H1 (cell line): ENCODE measurements at regions not wholly inside any gene's neighbourhood (a gene's known extent, or its start where the extent isn't known, plus 50 kb on each side); places are given as distances from the start of the nearest gene placed in this dataset.

Source experiments
- CTCF ChIA-PET: fragments of 300-600 bp; sonication (Branson Sonifier 250); formaldehyde crosslinking; loops from one replicate; lab custom pipeline; 2021; ENCODE audit not compliant: partially characterized antibody; lab: Charles Lee
- POLR2A ChIA-PET: fragments of 300-600 bp; sonication (Branson Sonifier 250); formaldehyde crosslinking; loops from one replicate; lab custom pipeline; 2021; ENCODE audit warnings: inconsistent platforms; ENCODE audit not compliant: partially characterized antibody; lab: Charles Lee
- DNase-seq, 2 experiments: peaks; one replicate each; pipeline versions ENCODE4 v3.0.0 to v3.0.0-alpha.2; 2010 to 2022; ENCODE audit warnings: low spot score in 2 of 2, low read depth in 1 of 2, mixed read lengths in 1 of 2
- FAIRE-seq: peaks from 2 replicates; lab custom pipeline; 2011; peaks lifted over from hg19 to GRCh38; lab: Jason Lieb, UNC
- H2AFZ ChIP-seq: 2 replicates; pipeline ENCODE4 v1.8.1; 2012; ENCODE audit warnings: low read length, inconsistent platforms
- H2AK5ac ChIP-seq: 2 replicates; pipeline ENCODE4 v1.6.1; 2013; ENCODE audit warnings: low read depth, low read length
- H2BK120ac ChIP-seq: replicated peaks from 2 replicates; pipeline ENCODE3; 2013; ENCODE audit warnings: low read depth, low read length, inconsistent platforms
- H2BK12ac ChIP-seq: 2 replicates; pipeline ENCODE4 v1.6.1; 2013; ENCODE audit warnings: low read depth, low read length
- H2BK15ac ChIP-seq: 2 replicates; pipeline ENCODE4 v1.6.1; 2013; ENCODE audit warnings: low read length
- H2BK20ac ChIP-seq: 2 replicates; pipeline ENCODE4 v1.6.1; 2013; ENCODE audit warnings: low read length
- H2BK5ac ChIP-seq: 2 replicates; pipeline ENCODE4 v1.6.1; 2013; ENCODE audit warnings: low read depth, low read length
- H3K14ac ChIP-seq: 2 replicates; pipeline ENCODE4 v1.6.1; 2013; ENCODE audit warnings: inconsistent platforms; ENCODE audit not compliant: insufficient read length
- H3K18ac ChIP-seq: 2 replicates; pipeline ENCODE4 v1.6.1; 2013; ENCODE audit warnings: low read length; ENCODE audit errors: extremely low read depth
- H3K23ac ChIP-seq: 2 replicates; pipeline ENCODE4 v1.6.1; 2013; ENCODE audit warnings: inconsistent platforms; ENCODE audit not compliant: insufficient read length
- H3K23me2 ChIP-seq: 2 replicates; pipeline ENCODE4 v1.6.1; 2013; ENCODE audit warnings: low read depth, low read length
- H3K27ac ChIP-seq: 2 replicates; pipeline ENCODE4 v1.6.1; 2011; ENCODE audit warnings: low read depth, low read length, inconsistent platforms
- H3K27me3 ChIP-seq, 4 experiments: replicated peaks in 1 of 4; 1 replicate in 1 of 4; 2 replicates in 3 of 4; pipeline versions ENCODE4 v1.6.1 to v1.8.1; 2011 to 2013; ENCODE audit warnings: low read length in 3 of 4, mild to moderate bottlenecking in 3 of 4, inconsistent platforms in 2 of 4, mixed read lengths in 2 of 4, moderate library complexity in 1 of 4; ENCODE audit not compliant: control insufficient read depth in 3 of 4, insufficient read depth in 3 of 4; ENCODE audit errors: extremely low read depth in 1 of 4
- H3K36me3 ChIP-seq, 4 experiments: 2 replicates each; pipeline versions ENCODE4 v1.6.1 to v1.8.1; 2011 to 2013; ENCODE audit warnings: mild to moderate bottlenecking in 4 of 4, low read length in 3 of 4, moderate library complexity in 2 of 4, control low read depth in 1 of 4, inconsistent platforms in 1 of 4; ENCODE audit not compliant: insufficient read depth in 4 of 4, control insufficient read depth in 2 of 4
- H3K4ac ChIP-seq: replicated peaks from 2 replicates; pipeline ENCODE3; 2013; ENCODE audit warnings: low read length, low read depth, mixed read lengths, inconsistent platforms; ENCODE audit not compliant: insufficient read length
- H3K4me1 ChIP-seq, 4 experiments: replicated peaks in 1 of 4; 1 replicate in 1 of 4; 2 replicates in 3 of 4; pipeline versions ENCODE4 v1.6.1 to v1.8.1; 2011 to 2013; ENCODE audit warnings: low read length in 3 of 4, inconsistent platforms in 2 of 4, mixed read lengths in 1 of 4; ENCODE audit not compliant: insufficient read depth in 4 of 4, control insufficient read depth in 3 of 4
- H3K4me2 ChIP-seq, 2 experiments: 2 replicates each; pipeline versions ENCODE4 v1.6.1 to v1.8.1; 2011 to 2013; ENCODE audit warnings: low read depth in 2 of 2, low read length in 2 of 2, control low read depth in 1 of 2, inconsistent platforms in 1 of 2, mild to moderate bottlenecking in 1 of 2; ENCODE audit not compliant: insufficient read depth in 1 of 2
- H3K4me3 ChIP-seq, 4 experiments: fragments of 200-600, 300-600 bp in 1 of 4; sonication (generic), shearing (Covaris generic), sonication (Bioruptor Twin) in 1 of 4; 2 replicates each; pipeline versions ENCODE4 v1.5.1 to v1.8.1; 2011 to 2016; ENCODE audit warnings: low read length in 4 of 4, low read depth in 3 of 4, control low read depth in 2 of 4, inconsistent platforms in 2 of 4, mild to moderate bottlenecking in 2 of 4, mixed read lengths in 1 of 4, moderate library complexity in 1 of 4; ENCODE audit not compliant: insufficient read depth in 2 of 4; ENCODE audit errors: extremely low read depth in 1 of 4
- H3K56ac ChIP-seq: replicated peaks from 2 replicates; pipeline ENCODE3; 2013; ENCODE audit warnings: low read depth, mild to moderate bottlenecking, mixed read lengths, low read length, inconsistent platforms; ENCODE audit not compliant: insufficient read length
- H3K79me1 ChIP-seq: 2 replicates; pipeline ENCODE4 v1.6.1; 2013; ENCODE audit warnings: low read depth, low read length, control low read depth
- H3K79me2 ChIP-seq, 2 experiments: 2 replicates each; pipeline versions ENCODE4 v1.6.1 to v1.8.1; 2012 to 2013; ENCODE audit warnings: low read length in 2 of 2, mild to moderate bottlenecking in 2 of 2, inconsistent platforms in 1 of 2; ENCODE audit not compliant: insufficient read depth in 2 of 2, control insufficient read depth in 1 of 2
- H3K9ac ChIP-seq, 4 experiments: replicated peaks in 1 of 4; 1 replicate in 1 of 4; 2 replicates in 3 of 4; pipeline versions ENCODE4 v1.6.1 to v1.8.1; 2011 to 2013; ENCODE audit warnings: low read depth in 3 of 4, low read length in 3 of 4, control low read depth in 2 of 4, mild to moderate bottlenecking in 2 of 4, moderate library complexity in 2 of 4, inconsistent platforms in 1 of 4; ENCODE audit errors: extremely low read depth in 1 of 4
- H3K9me3 ChIP-seq, 2 experiments: 2 replicates each; pipeline versions ENCODE4 v1.6.1 to v1.8.1; 2012 to 2013; ENCODE audit warnings: mild to moderate bottlenecking in 2 of 2, moderate library complexity in 2 of 2, control low read depth in 1 of 2, inconsistent platforms in 1 of 2, low read depth in 1 of 2, low read length in 1 of 2, mixed read lengths in 1 of 2; ENCODE audit not compliant: insufficient read depth in 2 of 2
- H4K20me1 ChIP-seq, 2 experiments: replicated peaks in 1 of 2; 2 replicates each; pipeline versions ENCODE3 to v1.8.1; 2011 to 2013; ENCODE audit warnings: inconsistent platforms in 2 of 2, low read length in 2 of 2, mild to moderate bottlenecking in 1 of 2; ENCODE audit not compliant: insufficient read depth in 2 of 2, control insufficient read depth in 1 of 2
- H4K5ac ChIP-seq: 2 replicates; pipeline ENCODE4 v1.6.1; 2013; ENCODE audit warnings: low read length, low read depth, mixed read lengths, inconsistent platforms; ENCODE audit not compliant: insufficient read length
- H4K8ac ChIP-seq: 2 replicates; pipeline ENCODE4 v1.8.0; 2013; ENCODE audit warnings: mild to moderate bottlenecking, moderate library complexity, low read length, inconsistent platforms; ENCODE audit not compliant: insufficient read depth; ENCODE audit errors: extremely low read depth
- H4K91ac ChIP-seq: replicated peaks from 2 replicates; pipeline ENCODE3; 2013; ENCODE audit warnings: low read length, mixed read lengths, inconsistent platforms; ENCODE audit not compliant: insufficient read length
- CBX8 ChIP-seq: fragments of 300-800, 300-1000 bp; sonication (generic); IDR thresholded peaks from 2 replicates; pipeline ENCODE4 v1.7.1; 2016; ENCODE audit warnings: low read depth, low read length, borderline replicate concordance
- CREB1 ChIP-seq: IDR thresholded peaks from 2 replicates; pipeline ENCODE4 v1.6.1; 2012; ENCODE audit warnings: inconsistent platforms
- TAF1 ChIP-seq: IDR thresholded peaks from 2 replicates; pipeline ENCODE4 v1.6.1; 2011; ENCODE audit warnings: mild to moderate bottlenecking, low read depth, low read length
- ZNF274 ChIP-seq: IDR thresholded peaks from 2 replicates; pipeline ENCODE4 v1.7.0; 2012; ENCODE audit warnings: low read length, borderline replicate concordance; ENCODE audit errors: extremely low read depth
- WGBS, 2 experiments: shearing (Covaris generic) in 1 of 2; methylation state at CpG; one replicate each; pipeline versions ENCODE4 v1.1.6 to v1.1.7; 2013 to 2015; ENCODE audit warnings: low lambda C conversion rate in 2 of 2, mixed read lengths in 2 of 2, inconsistent platforms in 1 of 2, low coverage in 1 of 2, missing lambda C conversion rate in 1 of 2; ENCODE audit not compliant: insufficient replicate concordance in 2 of 2, insufficient coverage in 1 of 2, insufficient read length in 1 of 2; ENCODE audit errors: extremely low coverage in 1 of 2, missing lambda C conversion rate in 1 of 2; 5-methylcytosine and 5-hydroxymethylcytosine counted together
- TF ChIP-seq, protein P1 (sequence below): IDR thresholded peaks from 2 replicates; pipeline ENCODE4 v1.6.1; 2011; ENCODE audit warnings: low read length, improper control_type of control experiment

DNA sequence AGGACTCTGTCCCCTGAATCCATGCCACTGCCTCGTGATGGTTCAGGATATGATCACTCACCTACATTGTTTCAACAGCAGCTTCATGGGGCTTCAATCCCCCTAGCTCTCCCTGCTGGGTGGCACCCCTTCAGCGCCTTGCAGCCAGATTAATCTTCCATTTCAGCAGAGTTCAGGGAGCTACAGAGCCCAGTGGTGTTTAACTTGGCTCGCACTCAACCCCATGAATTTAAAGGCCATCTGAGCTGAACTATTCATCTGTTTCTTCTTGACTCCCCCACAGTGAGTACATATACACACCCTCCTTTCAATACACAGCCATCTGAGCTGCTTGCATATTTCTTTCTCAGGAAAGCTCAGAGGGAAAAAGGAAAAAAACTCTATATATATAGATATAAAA, 202.8 kb upstream of the C16orf82 start:
- H2BK15ac ChIP-seq, result no peak overlapping the region
- TF ChIP-seq TAF1, result no peak
- TF ChIP-seq, protein P1, sequence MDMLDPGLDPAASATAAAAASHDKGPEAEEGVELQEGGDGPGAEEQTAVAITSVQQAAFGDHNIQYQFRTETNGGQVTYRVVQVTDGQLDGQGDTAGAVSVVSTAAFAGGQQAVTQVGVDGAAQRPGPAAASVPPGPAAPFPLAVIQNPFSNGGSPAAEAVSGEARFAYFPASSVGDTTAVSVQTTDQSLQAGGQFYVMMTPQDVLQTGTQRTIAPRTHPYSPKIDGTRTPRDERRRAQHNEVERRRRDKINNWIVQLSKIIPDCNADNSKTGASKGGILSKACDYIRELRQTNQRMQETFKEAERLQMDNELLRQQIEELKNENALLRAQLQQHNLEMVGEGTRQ, result no peak
- no peak for TF ChIP-seq CBX8
- no peak for TF ChIP-seq CREB1
- no peak for TF ChIP-seq ZNF274
- TF ChIP-seq, all 59 proteins: peak for 0
- FAIRE-seq (no peak), DNase-seq (no peak)
- H2BK120ac ChIP-seq, result no peak overlapping the region
- 94% methylated on average over 3 of the region's 3 CpGs; no CpG with 5 or more reads in 1 of the 2 experiments for WGBS, 2 experiments
- ChIA-PET CTCF (no interaction called here), POLR2A (no interaction called here)
- no peak overlapping the region for H2AK5ac ChIP-seq
- H4K8ac ChIP-seq, result no peak overlapping the region
- H3K4ac ChIP-seq, result no peak overlapping the region
- H2BK20ac ChIP-seq, result no peak overlapping the region
- H2BK5ac ChIP-seq, result no peak overlapping the region
- no peak overlapping the region for H3K4me2 ChIP-seq
- no peaks in the 10 kb centered on the region for H3K36me3 ChIP-seq
- no peak overlapping the region for H3K18ac ChIP-seq
- H3K23ac ChIP-seq, result no peak overlapping the region
- H2BK12ac ChIP-seq, result no peak overlapping the region
- H3K9me3 ChIP-seq, result peaks cover 0 to 13% of the 10 kb centered on the region in 2 experiments; a peak in 1 of 4 replicates
- H2AFZ ChIP-seq, result no peak overlapping the region
- no peak overlapping the region for H3K56ac ChIP-seq
- no peaks in the 10 kb centered on the region for H3K27me3 ChIP-seq
- no peaks in the 10 kb centered on the region for H4K20me1 ChIP-seq
- H4K5ac ChIP-seq, result no peak overlapping the region
- no peak overlapping the region for H3K9ac ChIP-seq
- no peaks in the 10 kb centered on the region for H3K79me2 ChIP-seq
- H3K79me1 ChIP-seq, result no peaks in the 10 kb centered on the region
- no peak overlapping the region for H3K27ac ChIP-seq
- no peaks in the 10 kb centered on the region for H3K4me1 ChIP-seq
- no peak overlapping the region for H3K4me3 ChIP-seq
- H4K91ac ChIP-seq, result no peak overlapping the region
- no peak overlapping the region for H3K14ac ChIP-seq
- no peaks in the 10 kb centered on the region for H3K23me2 ChIP-seq
